Adrenal gland (tissue), 5 donors: ENCODE measurements at regions not wholly inside any gene's neighbourhood (a gene's known extent, or its start where the extent isn't known, plus 50 kb on each side); places are given as distances from the start of the nearest gene placed in this dataset.

Source experiments
- CTCF ChIP-seq, 6 experiments: fragments of 450-650 bp in 4 of 6; fragments of 200-600 bp in 2 of 6; sonication (generic) in 1 of 6; IDR thresholded peaks; 1 replicate in 5 of 6; 2 replicates in 1 of 6; pipeline versions ENCODE4 v1.5.1 to v1.8.0; 2016 to 2021; ENCODE audit warnings: antibody characterized with exemption in 6 of 6, mild to moderate bottlenecking in 2 of 6, moderate library complexity in 1 of 6
- POLR2A ChIP-seq, 2 donors: fragments of 450-650 bp; IDR thresholded peaks; one replicate each; pipeline ENCODE4 v1.6.1; 2017; ENCODE audit warnings: antibody characterized with exemption in 2 of 2, mild to moderate bottlenecking in 2 of 2, moderate library complexity in 1 of 2
- donor health status: DM: no; HTN: no; CAD: no.

GRCh38 chr16:51402785-51403184, 251.7 kb upstream of the SALL1 start:
- TF ChIP-seq CTCF (IDR thresholded peaks at IDR 0.05) = no peak
- TF ChIP-seq POLR2A (IDR thresholded peaks at IDR 0.05) = no peak
